Panc1 (cell line): ENCODE measurements at regions not wholly inside any gene's neighbourhood (a gene's known extent, or its start where the extent isn't known, plus 50 kb on each side); places are given as distances from the start of the nearest gene placed in this dataset.

Experiments used
- ATAC-seq: fragments of 200-7000 bp; cut with Tn5 transposase; 2 replicates; pipeline ENCODE4 v1.9.1; 2020; ENCODE audit warnings: mild to moderate bottlenecking, moderate library complexity
- BruUV-seq: library from RNA; stranded (reverse); fragments of 400-500 nt; replicated peaks from 2 replicates; lab custom pipeline; 2021; lab: Mats Ljungman, UMichigan
- CTCF ChIA-PET: fragments of 300-600 bp; sonication (Branson Sonifier 250); formaldehyde crosslinking; loops from one replicate; lab custom pipeline; 2022; ENCODE audit warnings: antibody characterized with exemption; lab: Charles Lee
- POLR2A ChIA-PET: fragments of 300-600 bp; sonication (Branson Sonifier 250); formaldehyde crosslinking; loops from one replicate; lab custom pipeline; 2022; ENCODE audit warnings: antibody characterized with exemption; lab: Charles Lee
- DNase-seq: peaks from one replicate; pipeline ENCODE4 v3.0.0-alpha.2; 2010; ENCODE audit warnings: low read depth, low spot score
- H3K27ac ChIP-seq: 2 replicates; pipeline ENCODE4 v1.5.1; 2011; ENCODE audit warnings: mild to moderate bottlenecking, low read length, inconsistent platforms
- H3K27me3 ChIP-seq: fragments of 200-500 bp; sonication (Bioruptor generic); 2 replicates; pipeline ENCODE4 v1.6.0; 2014; ENCODE audit warnings: low read length, inconsistent platforms; ENCODE audit not compliant: control insufficient read depth, insufficient read depth
- H3K36me3 ChIP-seq: fragments of 200-500 bp; sonication (Bioruptor generic); 2 replicates; pipeline ENCODE4 v1.5.1; 2014; ENCODE audit warnings: inconsistent platforms, mild to moderate bottlenecking, low read length, moderate library complexity; ENCODE audit not compliant: control insufficient read depth, insufficient read depth
- H3K4me1 ChIP-seq: 2 replicates; pipeline ENCODE4 v1.5.1; 2011; ENCODE audit warnings: inconsistent platforms, mild to moderate bottlenecking, low read length, moderate library complexity; ENCODE audit not compliant: control insufficient read depth, insufficient read depth
- H3K4me3 ChIP-seq, 2 experiments: 2 replicates each; pipeline ENCODE4 v1.5.1; 2011 to 2012; ENCODE audit warnings: low read depth in 2 of 2, low read length in 2 of 2, mild to moderate bottlenecking in 2 of 2, inconsistent platforms in 1 of 2, moderate library complexity in 1 of 2
- H3K9me3 ChIP-seq: fragments of 200-500 bp; sonication (Bioruptor generic); 2 replicates; pipeline ENCODE4 v1.5.1; 2014; ENCODE audit warnings: low read depth, mild to moderate bottlenecking, inconsistent platforms, low read length, moderate library complexity; ENCODE audit not compliant: control insufficient read depth, insufficient read depth
- CTCF ChIP-seq: fragments of 450-650 bp; IDR thresholded peaks from 2 replicates; pipeline ENCODE4 v1.5.1; 2017; ENCODE audit warnings: mild to moderate bottlenecking
- POLR2AphosphoS5 ChIP-seq: IDR thresholded peaks from 2 replicates; pipeline ENCODE4 v1.6.1; 2012; ENCODE audit warnings: mild to moderate bottlenecking, low read depth, low read length, moderate library complexity
- REST ChIP-seq, 2 experiments: IDR thresholded peaks; 2 replicates each; pipeline ENCODE4 v1.6.1; 2011 to 2012; ENCODE audit warnings: low read depth in 2 of 2, control low read depth in 1 of 2, low read length in 1 of 2, mild to moderate bottlenecking in 1 of 2, moderate library complexity in 1 of 2; ENCODE audit not compliant: insufficient read depth in 1 of 2
- SIN3A ChIP-seq: IDR thresholded peaks from 2 replicates; pipeline ENCODE4 v1.6.1; 2012; ENCODE audit warnings: low read depth, mild to moderate bottlenecking, low read length, moderate library complexity, borderline replicate concordance; ENCODE audit not compliant: insufficient read depth
- TCF7L2 ChIP-seq: IDR thresholded peaks from 2 replicates; pipeline ENCODE4 v1.6.1; 2011; ENCODE audit warnings: mild to moderate bottlenecking, low read depth, low read length, inconsistent platforms
- in situ Hi-C: cut with HindIII; loops from 2 replicates; pipeline ENCODE4 v1.10.0; 2016; ENCODE audit warnings: low sequenced_read_pairs, low pct_unique_long_range_greater_than_20kb
- intact Hi-C: fragments of 100-400 bp; cut with micrococcal nuclease; formaldehyde crosslinking; loops from one replicate; pipeline ENCODE4 v1.10.0; 2022; ENCODE audit not compliant: unreplicated experiment

DNA sequence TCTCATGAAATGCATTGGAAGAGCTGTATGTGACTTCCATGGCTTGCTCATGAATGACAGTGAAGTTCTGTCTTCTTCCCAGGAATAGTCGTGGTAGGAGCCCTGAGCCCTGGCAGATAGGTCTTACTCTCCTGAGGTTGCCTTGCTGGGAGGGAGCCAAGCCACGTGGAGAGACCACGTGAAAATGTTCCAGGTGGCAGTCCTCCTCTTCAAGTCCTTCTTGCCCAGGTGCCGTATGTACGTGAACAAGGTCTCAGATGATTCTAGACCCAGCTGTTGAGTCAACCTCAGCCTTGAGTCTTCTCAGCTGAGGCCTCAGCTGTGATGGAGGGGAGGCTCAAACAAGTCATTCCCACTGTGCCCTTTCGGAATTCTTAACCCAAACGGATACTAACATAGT is 192.4 kb upstream of the PRDM1 start:
- CTCF ChIA-PET: interaction anchor here (0.7 kb wide), 1 partner anchor 91 kb away, joined by 5 read pairs; no protein-coding TSS in a partner anchor
- Histone ChIP-seq H3K36me3 (no peaks in the 10 kb centered on the region), H3K4me3 (no peak overlapping the region), H3K27me3 (no peaks in the 10 kb centered on the region), H3K9me3 (no peaks in the 10 kb centered on the region), H3K27ac (no peak overlapping the region), H3K4me1 (no peaks in the 10 kb centered on the region)
- DNase-seq (no peak), ATAC-seq (no peak)
- TF ChIP-seq TCF7L2 (no peak), CTCF (no peak), REST (IDR thresholded peaks at IDR 0.05; ENCODE audit: insufficient read depth in 1 of 2, low read depth in 2 of 2, low read length in 1 of 2) (no peak), SIN3A (no peak), POLR2AphosphoS5 (no peak)
- in situ Hi-C loops: no loop called here
- intact Hi-C loops: no loop called here
- no TSS peak for BruUV-seq
- POLR2A ChIA-PET: no interaction called here

GRCh38 chr6:105892577-105893262 is 193.4 kb upstream of the PRDM1 start:
- ChIA-PET POLR2A (interaction anchor here (0.6 kb wide), 1 partner anchor 261 kb away, joined by 4 read pairs; no protein-coding TSS in a partner anchor), CTCF (no interaction called here)
- BruUV-seq: no TSS peak
- no peaks in the 10 kb centered on the region for H3K36me3 ChIP-seq
- no peaks in the 10 kb centered on the region for H3K9me3 ChIP-seq
- no peak overlapping the region; the same call in 1 of the 2 replicates for H3K27ac ChIP-seq
- in situ Hi-C loops (no loop called here), intact Hi-C loops (no loop called here)
- H3K4me3 ChIP-seq: no peak overlapping the region
- TF ChIP-seq REST (IDR thresholded peaks at IDR 0.05; ENCODE audit: insufficient read depth in 1 of 2, low read depth in 2 of 2, low read length in 1 of 2) (no peak), TCF7L2 (no peak), POLR2AphosphoS5 (no peak), CTCF (no peak), SIN3A (no peak)
- no peaks in the 10 kb centered on the region for H3K4me1 ChIP-seq
- no peaks in the 10 kb centered on the region for H3K27me3 ChIP-seq
- DNase-seq: no peak
- ATAC-seq: no peak
